Stimulated activated naive B cell treated with anti-CD40 and anti-IgM and Interleukin-4, amounts not matched to agents 10 μg/mL and 1 μg/mL and 100 μg/mL, for 72 hours (primary cell): ENCODE measurements at regions not wholly inside any gene's neighbourhood (a gene's known extent, or its start where the extent isn't known, plus 50 kb on each side); places are given as distances from the start of the nearest gene placed in this dataset.

Source experiments
- ATAC-seq, 2 donors: fragments of 150-1000 bp; cut with Tn5 transposase; replicated peaks; 2 replicates each; pipeline ENCODE4 v1.10.0; 2021; ENCODE audit warnings: moderate library complexity in 1 of 2
- DNase-seq: peaks from one replicate; pipeline ENCODE4 v3.0.0; 2021
- H3K27ac Mint-ChIP-seq: one replicate; pipeline ENCODE4 v1.8.0; 2022; ENCODE audit warnings: mild to moderate bottlenecking, mixed read lengths
- H3K27me3 Mint-ChIP-seq, 2 donors: one replicate each; pipeline ENCODE4 v1.8.0; 2022; ENCODE audit warnings: mixed read lengths in 2 of 2
- H3K36me3 Mint-ChIP-seq, 2 donors: one replicate each; pipeline ENCODE4 v1.8.0; 2022; ENCODE audit warnings: mixed read lengths in 2 of 2, mild to moderate bottlenecking in 1 of 2
- H3K4me1 Mint-ChIP-seq, 2 donors: one replicate each; pipeline ENCODE4 v1.8.0; 2022; ENCODE audit warnings: mixed read lengths in 2 of 2, mild to moderate bottlenecking in 1 of 2
- H3K4me3 Mint-ChIP-seq, 2 donors: one replicate each; pipeline ENCODE4 v1.8.0; 2022; ENCODE audit warnings: mild to moderate bottlenecking in 2 of 2, mixed read lengths in 2 of 2, moderate library complexity in 1 of 2
- H3K9me3 Mint-ChIP-seq, 2 donors: one replicate each; pipeline ENCODE4 v1.8.0; 2022; ENCODE audit warnings: mixed read lengths in 2 of 2, mild to moderate bottlenecking in 1 of 2

DNA sequence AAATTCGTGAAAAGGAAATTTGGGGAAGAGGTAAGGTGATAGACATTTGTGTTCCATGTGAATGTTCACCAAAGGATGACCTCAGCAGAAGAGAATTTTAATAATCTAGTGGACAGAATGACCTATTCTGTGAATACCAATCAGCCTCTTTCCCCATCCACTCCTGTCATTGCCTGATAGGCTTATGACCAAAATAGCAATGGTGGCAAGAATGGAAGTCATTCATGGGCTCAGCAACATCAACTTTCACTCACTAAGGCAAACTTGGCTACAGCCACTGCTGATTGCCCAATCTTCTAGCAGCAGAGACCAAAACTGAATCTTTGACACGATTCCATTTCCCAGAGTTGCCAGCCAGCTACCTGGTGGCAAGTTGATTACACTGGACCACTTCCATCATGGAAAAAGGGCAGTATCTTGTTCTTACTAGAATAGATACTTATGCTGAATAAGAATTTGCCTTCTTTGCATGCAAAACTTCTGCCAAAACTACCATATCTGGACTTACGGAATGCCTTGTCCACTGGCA is 348.7 kb upstream of the PBX1 start:
- Mint-ChIP-seq H3K9me3 (peaks cover 0 to under 1% of the 10 kb centered on the region in 2 donors), H3K36me3 (no peaks in the 10 kb centered on the region), H3K27ac (no peak overlapping the region), H3K27me3 (no peaks in the 10 kb centered on the region), H3K4me3 (no peak overlapping the region), H3K4me1 (no peaks in the 10 kb centered on the region)
- DNase-seq (no peak), ATAC-seq (no peak)

DNA sequence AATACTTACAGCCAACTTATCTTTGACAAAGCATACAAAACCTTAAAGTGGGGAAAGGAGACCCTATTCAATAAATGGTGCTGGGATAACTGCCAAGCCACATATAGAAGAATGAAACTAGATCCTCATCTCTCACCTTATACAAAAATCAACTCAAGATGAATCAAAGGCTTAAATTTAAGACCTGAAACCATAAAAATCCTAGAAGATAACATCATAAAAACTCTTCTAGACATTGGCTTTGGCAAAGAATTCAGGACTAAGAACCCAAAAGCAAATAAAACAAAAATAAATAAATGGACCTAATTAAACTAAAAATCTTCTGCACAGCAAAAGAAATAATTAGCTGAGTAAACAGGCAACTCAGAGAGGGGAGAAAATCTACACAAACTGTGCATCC is 335.6 kb upstream of the PBX1 start:
- Mint-ChIP-seq H3K27ac (no peak overlapping the region), H3K4me3 (no peak overlapping the region), H3K27me3 (no peaks in the 10 kb centered on the region), H3K9me3 (peaks cover 4 to 12% of the 10 kb centered on the region in 2 donors), H3K36me3 (no peaks in the 10 kb centered on the region), H3K4me1 (no peaks in the 10 kb centered on the region)
- ATAC-seq (no peak), DNase-seq (no peak)

DNA sequence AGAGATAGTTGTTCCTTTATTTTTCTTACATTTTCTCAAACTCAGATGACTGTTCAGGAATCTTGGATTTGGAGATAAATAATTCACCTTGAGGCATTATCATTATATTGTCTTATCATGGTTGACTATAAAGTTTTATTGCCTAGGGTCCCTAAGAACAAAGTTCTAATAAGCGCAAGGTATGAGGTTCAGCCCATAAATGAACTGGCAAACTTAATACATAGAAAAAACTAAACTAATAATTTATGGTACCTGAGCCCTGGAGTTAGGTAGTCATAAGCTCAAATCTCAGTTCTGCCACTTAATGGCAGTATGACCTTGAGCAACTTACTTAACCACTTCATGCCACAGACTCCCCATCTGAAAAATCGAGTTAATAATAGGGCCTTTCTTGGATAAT is 334.0 kb upstream of the PBX1 start:
- no peaks in the 10 kb centered on the region for H3K4me1 Mint-ChIP-seq
- no peak for DNase-seq
- H3K27ac Mint-ChIP-seq, result no peak overlapping the region
- H3K27me3 Mint-ChIP-seq, result no peaks in the 10 kb centered on the region
- H3K4me3 Mint-ChIP-seq, result no peak overlapping the region
- ATAC-seq, result no peak
- peaks cover 0 to 10% of the 10 kb centered on the region in 2 donors for H3K9me3 Mint-ChIP-seq
- H3K36me3 Mint-ChIP-seq, result no peaks in the 10 kb centered on the region

- Mint-ChIP-seq H3K4me1 (no peaks in the 10 kb centered on the region), H3K27me3 (no peaks in the 10 kb centered on the region), H3K27ac (no peak overlapping the region), H3K36me3 (no peaks in the 10 kb centered on the region), H3K9me3 (peaks cover 0 to 10% of the 10 kb centered on the region in 2 donors), H3K4me3 (no peak overlapping the region)
- DNase-seq, result no peak
- no peak for ATAC-seq
These were observed 332.0 kb upstream of the PBX1 start for GRCh38 chr1:164226977-164227376.

DNA sequence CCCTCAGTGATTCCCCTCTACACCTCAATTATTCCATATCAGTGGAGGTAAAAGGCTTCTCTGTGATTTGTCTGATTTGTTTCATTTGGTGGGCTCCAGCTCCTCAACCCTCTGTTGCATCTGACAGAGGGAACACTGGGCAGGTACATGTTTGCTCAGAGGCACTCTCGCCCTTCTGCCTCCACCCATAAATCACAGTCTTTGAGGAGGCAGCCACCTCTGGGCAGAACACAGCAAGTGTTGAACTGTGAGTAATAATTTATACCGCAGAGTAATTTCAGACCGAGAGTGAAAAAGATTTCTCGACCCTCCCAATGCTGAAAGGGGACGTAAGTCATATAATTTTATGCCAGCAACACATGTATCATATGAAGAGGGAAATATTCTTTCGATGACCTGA is 330.1 kb upstream of the PBX1 start:
- Mint-ChIP-seq H3K9me3 (peaks cover 0 to 8% of the 10 kb centered on the region in 2 donors), H3K4me1 (no peaks in the 10 kb centered on the region), H3K4me3 (no peak overlapping the region), H3K36me3 (no peaks in the 10 kb centered on the region), H3K27me3 (no peaks in the 10 kb centered on the region), H3K27ac (no peak overlapping the region)
- no peak for ATAC-seq
- DNase-seq, result no peak

- H3K4me1 Mint-ChIP-seq, result no peaks in the 10 kb centered on the region
- H3K27ac Mint-ChIP-seq, result no peak overlapping the region
- H3K27me3 Mint-ChIP-seq, result no peaks in the 10 kb centered on the region
- H3K4me3 Mint-ChIP-seq, result no peak overlapping the region
- no peak for DNase-seq
- no peaks in the 10 kb centered on the region for H3K36me3 Mint-ChIP-seq
- peaks cover 4% of the 10 kb centered on the region in 2 donors for H3K9me3 Mint-ChIP-seq
- no peak for ATAC-seq
These were observed 325.8 kb upstream of the PBX1 start for GRCh38 chr1:164233149-164233548.

GRCh38 chr1:164240081-164240480 is 318.9 kb upstream of the PBX1 start:
- Mint-ChIP-seq H3K4me1 (no peaks in the 10 kb centered on the region), H3K27me3 (no peaks in the 10 kb centered on the region), H3K27ac (no peak overlapping the region), H3K36me3 (no peaks in the 10 kb centered on the region), H3K9me3 (peaks cover 4 to 6% of the 10 kb centered on the region in 2 donors), H3K4me3 (no peak overlapping the region)
- DNase-seq, result no peak
- ATAC-seq, result no peak

- Mint-ChIP-seq H3K9me3 (peaks cover 4 to 7% of the 10 kb centered on the region in 2 donors), H3K36me3 (no peaks in the 10 kb centered on the region), H3K4me1 (no peaks in the 10 kb centered on the region), H3K4me3 (no peak overlapping the region), H3K27ac (no peak overlapping the region), H3K27me3 (no peaks in the 10 kb centered on the region)
- ATAC-seq (no peak), DNase-seq (no peak)
These were observed 308.6 kb upstream of the PBX1 start for GRCh38 chr1:164250365-164250764.

DNA sequence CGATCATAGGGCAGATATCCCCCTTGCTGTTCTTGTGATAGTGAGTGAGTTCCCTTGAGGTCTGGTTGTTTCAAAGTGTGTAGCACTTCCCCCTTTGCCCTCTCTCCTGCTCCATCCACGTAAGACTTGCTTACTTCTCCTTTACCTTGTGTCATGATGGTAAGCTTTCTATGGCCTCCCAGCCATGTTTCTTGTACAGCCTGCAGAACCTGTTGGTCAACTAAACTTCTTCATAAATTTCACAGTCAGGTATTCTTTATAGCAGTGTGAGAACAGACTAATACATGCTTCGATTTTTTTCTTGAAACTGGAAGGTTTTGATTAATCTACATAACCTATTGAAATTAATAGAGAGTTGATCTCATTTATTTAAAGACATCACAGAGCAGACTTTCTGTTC is 302.5 kb upstream of the PBX1 start:
- Mint-ChIP-seq H3K27ac (no peak overlapping the region), H3K36me3 (no peaks in the 10 kb centered on the region), H3K4me1 (no peaks in the 10 kb centered on the region), H3K27me3 (no peaks in the 10 kb centered on the region), H3K9me3 (peaks cover 5 to 8% of the 10 kb centered on the region in 2 donors), H3K4me3 (no peak overlapping the region)
- DNase-seq (no peak), ATAC-seq (no peak)

DNA sequence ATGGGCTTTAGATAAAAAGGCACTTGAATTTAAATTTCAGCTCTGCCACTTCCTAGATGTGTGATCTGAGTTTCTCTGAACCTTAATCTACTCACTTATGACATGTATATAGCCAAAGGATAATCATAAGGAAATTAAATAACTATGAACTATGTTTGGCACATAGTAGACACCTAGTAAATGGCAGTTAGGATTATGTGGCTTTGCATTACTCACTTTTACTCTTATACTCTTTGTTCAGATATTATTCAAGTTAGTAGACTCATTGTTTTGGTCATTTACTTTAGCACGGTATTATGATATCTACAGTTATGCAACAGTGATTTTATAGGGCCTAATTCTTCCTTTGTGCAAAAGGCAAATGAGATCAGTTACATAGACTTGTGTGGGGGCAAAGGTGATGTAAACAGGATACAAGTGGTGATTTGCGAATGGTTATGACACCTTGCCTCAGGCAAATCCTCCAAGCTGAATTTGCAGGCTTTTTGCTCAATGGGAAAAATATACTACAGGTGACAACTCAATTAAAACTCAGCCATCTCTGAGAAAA is 297.2 kb upstream of the PBX1 start:
- Mint-ChIP-seq H3K4me3 (no peak overlapping the region), H3K27me3 (no peaks in the 10 kb centered on the region), H3K27ac (no peak overlapping the region), H3K4me1 (no peaks in the 10 kb centered on the region), H3K9me3 (peaks cover 0 to 3% of the 10 kb centered on the region in 2 donors), H3K36me3 (no peaks in the 10 kb centered on the region)
- no peak for ATAC-seq
- DNase-seq, result no peak

DNA sequence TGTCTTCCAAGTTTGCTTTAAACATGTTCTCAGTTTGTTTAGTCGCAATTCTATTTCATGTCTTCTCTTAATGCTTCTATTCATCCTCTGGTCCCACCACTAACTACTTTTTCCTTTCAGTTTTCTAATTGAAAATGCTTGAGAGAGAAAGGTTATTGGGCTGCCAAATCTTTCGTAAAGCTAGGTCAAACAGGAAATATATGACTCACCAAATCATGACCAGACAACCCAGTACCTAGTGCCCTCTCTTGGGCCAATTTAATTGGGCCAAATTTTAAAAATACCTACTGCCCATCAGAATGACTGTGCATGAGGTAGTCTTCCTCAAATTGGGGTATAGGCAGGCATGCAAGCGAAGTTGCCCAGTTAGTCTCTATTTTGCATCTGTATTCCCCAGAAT is 295.4 kb upstream of the PBX1 start:
- no peak for DNase-seq
- Mint-ChIP-seq H3K27ac (no peak overlapping the region), H3K4me1 (no peaks in the 10 kb centered on the region), H3K4me3 (no peak overlapping the region), H3K9me3 (no peaks in the 10 kb centered on the region), H3K27me3 (no peaks in the 10 kb centered on the region), H3K36me3 (no peaks in the 10 kb centered on the region)
- ATAC-seq, result no peak

DNA sequence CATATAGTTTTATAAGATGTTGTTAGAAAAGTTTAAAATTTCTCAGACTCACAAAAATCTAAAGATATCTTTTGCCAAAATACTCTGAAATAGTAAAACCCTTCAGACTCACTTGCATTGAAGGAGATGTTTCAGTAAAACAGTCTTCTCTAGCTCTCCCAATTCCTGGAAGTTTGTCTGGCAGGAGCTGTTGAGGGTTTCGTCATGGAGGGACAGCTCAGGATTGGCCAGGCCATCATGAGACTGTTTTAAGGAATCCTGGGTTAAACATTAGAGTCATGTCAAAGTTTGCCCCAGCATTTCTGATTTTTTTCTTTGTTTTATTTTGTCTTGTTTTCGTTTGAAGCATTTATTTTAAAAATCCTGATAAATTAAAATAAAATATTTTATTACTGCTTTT is 293.8 kb upstream of the PBX1 start:
- H3K27me3 Mint-ChIP-seq, result no peaks in the 10 kb centered on the region
- H3K4me1 Mint-ChIP-seq, result no peaks in the 10 kb centered on the region
- no peak overlapping the region for H3K4me3 Mint-ChIP-seq
- no peaks in the 10 kb centered on the region for H3K9me3 Mint-ChIP-seq
- H3K36me3 Mint-ChIP-seq, result no peaks in the 10 kb centered on the region
- DNase-seq (no peak), ATAC-seq (no peak)
- no peak overlapping the region for H3K27ac Mint-ChIP-seq

GRCh38 chr1:164272156-164272555 is 286.8 kb upstream of the PBX1 start:
- DNase-seq (no peak), ATAC-seq (no peak)
- no peak overlapping the region for H3K4me3 Mint-ChIP-seq
- H3K9me3 Mint-ChIP-seq, result peaks cover 5 to 9% of the 10 kb centered on the region in 2 donors
- H3K36me3 Mint-ChIP-seq, result no peaks in the 10 kb centered on the region
- no peak overlapping the region for H3K27ac Mint-ChIP-seq
- H3K4me1 Mint-ChIP-seq, result no peaks in the 10 kb centered on the region
- H3K27me3 Mint-ChIP-seq, result no peaks in the 10 kb centered on the region

- H3K4me3 Mint-ChIP-seq, result no peak overlapping the region
- no peak for ATAC-seq
These were observed 262.8 kb upstream of the PBX1 start for GRCh38 chr1:164296172-164296571.

DNA sequence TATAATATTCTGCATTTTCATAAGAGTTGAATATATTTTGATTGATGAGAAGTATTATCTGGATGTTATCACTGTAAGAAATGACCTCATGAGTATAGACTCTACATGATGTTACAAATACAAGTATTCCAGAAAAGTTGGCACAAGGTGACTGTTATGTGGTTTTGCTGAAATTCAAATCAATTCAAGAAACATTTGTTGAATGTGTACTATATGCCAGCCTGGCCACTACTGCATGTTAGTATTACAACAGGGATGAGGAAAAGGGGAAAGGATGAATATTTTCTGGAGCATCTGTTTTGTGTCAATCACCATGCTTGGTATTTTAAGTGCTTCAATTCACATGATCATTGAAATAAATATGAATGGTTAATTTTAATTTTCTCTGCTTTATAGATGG is 250.9 kb upstream of the PBX1 start:
- Mint-ChIP-seq H3K4me3 (no peak overlapping the region), H3K36me3 (no peaks in the 10 kb centered on the region), H3K4me1 (no peaks in the 10 kb centered on the region), H3K27me3 (no peaks in the 10 kb centered on the region), H3K9me3 (peaks cover 10 to 11% of the 10 kb centered on the region in 2 donors), H3K27ac (no peak overlapping the region)
- DNase-seq (no peak), ATAC-seq (no peak)

More at GRCh38 chr1:164296172-164296571, 262.8 kb upstream of the PBX1 start:
- Mint-ChIP-seq H3K4me1 (no peaks in the 10 kb centered on the region), H3K27ac (no peak overlapping the region), H3K36me3 (no peaks in the 10 kb centered on the region), H3K27me3 (no peaks in the 10 kb centered on the region), H3K9me3 (peaks cover 0 to 8% of the 10 kb centered on the region in 2 donors)
- DNase-seq, result no peak

DNA sequence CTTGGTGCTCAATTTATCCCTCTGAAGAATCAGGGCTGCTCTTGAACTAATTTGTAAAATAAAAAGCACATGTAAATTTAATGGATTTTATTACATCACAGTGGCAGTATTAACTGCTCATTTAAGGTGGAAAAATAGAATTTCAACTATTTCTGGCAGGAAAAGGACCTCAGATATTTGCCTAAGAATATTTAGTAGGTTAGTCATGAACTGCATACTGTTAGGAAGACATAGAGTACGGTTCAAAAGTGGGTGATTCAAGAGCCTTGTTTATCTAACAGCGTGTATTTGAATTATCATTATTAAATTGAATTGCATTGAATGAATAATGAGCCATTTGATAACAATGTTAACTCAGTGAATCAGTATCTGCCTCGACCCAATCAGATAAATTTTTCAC is 248.8 kb upstream of the PBX1 start:
- no peak for ATAC-seq
- Mint-ChIP-seq H3K36me3 (no peaks in the 10 kb centered on the region), H3K27me3 (no peaks in the 10 kb centered on the region), H3K4me1 (no peaks in the 10 kb centered on the region), H3K4me3 (no peak overlapping the region), H3K27ac (no peak overlapping the region), H3K9me3 (peaks cover 3 to 6% of the 10 kb centered on the region in 2 donors)
- DNase-seq, result no peak
